Stimulated activated CD8-positive, alpha-beta memory T cell treated with anti-CD3 and anti-CD28 coated beads, Interleukin-2, amount 100 ng/mL, for 48 hours (primary cell): ENCODE measurements at regions not wholly inside any gene's neighbourhood (a gene's known extent, or its start where the extent isn't known, plus 50 kb on each side); places are given as distances from the start of the nearest gene placed in this dataset.
"Not testable (repeated sequence)": the region's sequence is repeated elsewhere in the genome, so short reads cannot be mapped to it uniquely, and the experiment has no call there.

Experiments used
- DNase-seq, 2 donors: peaks; one replicate each; pipeline ENCODE4 v3.0.0-alpha.2; 2020; ENCODE audit warnings: low read depth in 2 of 2

GRCh38 chr1:143611159-143611558, 360.6 kb downstream of the FAM72C start:
- no peak for DNase-seq

GRCh38 chr1:143610196-143610595, 361.6 kb downstream of the FAM72C start:
- DNase-seq, result no peak

DNA sequence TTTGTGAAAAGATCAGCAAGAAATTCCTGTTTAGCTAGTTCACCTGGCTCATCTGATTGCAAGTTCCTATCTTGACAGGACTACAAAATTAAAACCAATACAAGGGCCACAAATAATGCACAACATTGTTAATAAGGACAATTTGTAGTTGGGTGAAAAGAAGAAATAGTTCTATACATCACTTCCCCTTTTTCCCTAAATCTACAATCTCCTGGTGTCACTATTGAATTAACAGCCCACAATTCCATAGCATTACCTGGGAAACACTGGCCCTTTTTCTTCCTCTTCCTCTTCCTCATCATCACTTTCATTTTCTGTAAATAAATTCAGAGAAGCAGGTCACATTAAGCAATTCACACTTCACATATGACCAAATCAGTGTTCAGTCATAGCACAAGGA, 366.9 kb downstream of the FAM72C start:
- DNase-seq, result no peak

- DNase-seq, result no peak
These were observed 387.3 kb downstream of the FAM72C start for GRCh38 chr1:143584508-143584907.

DNA sequence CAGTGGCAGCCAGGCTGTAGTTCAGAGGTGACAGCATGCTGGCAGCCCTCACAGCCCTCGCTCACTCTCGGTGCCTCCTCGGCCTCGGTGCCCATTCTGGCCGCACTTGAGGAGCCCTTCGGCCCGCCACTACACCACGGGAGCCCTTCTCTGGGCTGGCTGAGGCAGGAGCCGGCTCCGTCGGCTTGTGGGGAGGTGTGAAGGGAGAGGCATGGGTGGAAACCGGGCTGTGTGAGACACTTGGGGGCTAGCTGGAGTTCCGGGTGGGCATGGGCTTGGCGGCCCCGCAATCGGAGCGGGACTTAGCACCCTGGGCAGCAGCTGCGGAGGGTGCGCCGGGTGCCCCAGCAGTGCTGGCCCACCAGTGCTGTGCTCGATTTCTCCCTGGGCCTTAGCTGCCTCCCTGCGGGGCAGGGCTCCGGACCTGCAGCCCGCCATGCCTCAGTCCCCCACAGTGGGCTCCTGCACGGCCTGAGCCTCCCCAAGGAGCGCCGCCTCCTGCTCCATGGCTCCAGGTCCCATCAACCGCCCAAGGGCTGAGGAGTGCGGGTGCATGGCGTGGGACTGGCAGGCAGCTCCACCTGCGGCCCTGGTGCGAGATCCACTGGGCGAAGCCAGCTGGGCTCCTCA, 396.8 kb downstream of the FAM72C start:
- DNase-seq, result no peak

DNA sequence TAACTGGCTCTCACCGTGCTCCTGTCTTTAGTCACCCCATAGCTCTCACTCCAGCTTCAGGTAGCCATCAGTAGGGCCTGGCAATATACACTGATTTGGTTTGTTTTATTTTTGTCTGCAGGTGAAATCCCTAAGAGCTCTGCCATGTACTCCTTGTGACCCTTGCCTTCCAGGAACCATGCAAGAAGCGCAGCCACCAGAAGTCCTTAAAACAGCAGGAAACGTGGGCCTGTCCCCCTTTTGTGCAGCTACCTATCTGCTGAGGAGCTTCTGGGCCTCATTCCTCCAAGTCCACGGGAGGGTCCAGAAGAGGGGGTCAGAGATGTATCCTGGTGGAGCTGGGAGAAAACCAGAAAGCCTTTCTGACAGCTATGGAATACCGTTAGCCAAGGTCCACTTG, 399.1 kb downstream of the FAM72C start:
- not testable (repeated sequence) for DNase-seq

DNA sequence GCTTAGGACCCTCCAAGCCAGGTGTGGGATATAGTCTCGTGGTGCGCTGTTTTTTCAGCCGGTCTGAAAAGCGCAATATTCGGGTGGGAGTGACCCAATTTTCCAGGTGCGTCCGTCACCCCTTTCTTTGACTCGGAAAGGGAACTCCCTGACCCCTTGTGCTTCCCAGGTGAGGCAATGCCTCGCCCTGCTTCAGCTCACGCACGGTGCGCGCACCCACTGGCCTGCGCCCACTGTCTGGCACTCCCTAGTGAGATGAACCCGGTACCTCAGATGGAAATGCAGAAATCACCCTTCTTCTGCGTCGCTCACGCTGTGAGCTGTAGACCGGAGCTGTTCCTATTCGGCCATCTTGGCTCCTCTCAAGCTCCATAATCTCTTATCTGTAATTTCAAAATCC, 408.0 kb downstream of the FAM72C start:
- DNase-seq, result not testable (repeated sequence)

DNA sequence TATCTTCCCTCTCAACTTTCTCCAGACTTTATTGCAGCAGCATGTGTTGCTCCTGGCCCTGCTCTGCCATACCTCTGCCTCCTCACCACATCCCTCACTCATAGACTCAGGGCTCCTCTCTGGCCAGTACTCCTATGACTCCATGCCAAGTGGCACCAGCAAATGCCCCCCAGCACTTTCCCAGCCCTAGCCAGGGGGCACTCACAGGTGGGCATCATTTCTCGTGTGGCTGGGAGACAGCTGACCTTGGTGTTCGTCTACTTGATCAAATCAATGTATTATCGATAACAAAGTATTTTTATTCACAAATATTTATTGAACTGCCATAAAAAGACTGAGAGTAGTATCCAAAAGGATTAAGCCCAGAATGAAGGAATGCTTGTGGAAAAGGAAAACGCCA, 418.2 kb downstream of the FAM72C start:
- DNase-seq, result no peak

DNA sequence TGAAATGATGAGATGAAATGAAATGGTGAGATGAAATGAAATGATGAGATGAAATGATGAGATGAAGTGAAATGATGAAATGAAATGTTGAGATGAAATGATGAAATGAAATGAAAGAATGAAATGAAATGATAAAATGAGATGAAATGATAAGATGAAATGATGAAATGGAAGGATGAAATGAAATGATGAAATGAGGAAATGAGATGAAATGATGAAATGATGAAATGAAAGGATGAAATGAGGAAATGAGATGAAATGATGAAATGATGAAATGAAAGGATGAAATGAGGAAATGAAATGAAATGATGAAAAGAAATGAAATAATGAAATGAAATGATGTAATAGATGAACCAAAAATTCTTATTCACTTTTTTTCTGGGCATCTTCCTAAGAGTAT, 467.1 kb downstream of the FAM72C start:
- DNase-seq, result not testable (repeated sequence)

- not testable (repeated sequence) for DNase-seq
These were observed 467.7 kb downstream of the FAM72C start for GRCh38 chr1:143504080-143504479.

DNA sequence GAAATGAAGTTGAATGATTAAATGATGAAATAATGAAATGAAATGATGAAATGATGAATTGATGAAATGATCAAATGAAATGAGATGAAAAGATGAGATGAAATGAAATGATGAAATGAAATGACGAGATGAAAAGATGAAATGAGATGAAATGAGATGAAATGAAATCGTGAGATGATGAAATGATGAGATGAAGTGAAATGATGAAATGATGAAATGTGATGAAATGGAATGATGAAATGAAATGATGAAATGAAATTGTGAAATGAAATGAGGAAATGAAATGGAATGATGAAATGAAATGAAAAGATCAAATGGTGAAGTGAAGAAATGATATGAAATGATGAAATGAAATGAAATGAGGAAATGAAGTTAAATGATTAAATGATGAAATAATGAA, 468.7 kb downstream of the FAM72C start:
- not testable (repeated sequence) for DNase-seq

- DNase-seq, result not testable (repeated sequence)
These were observed 469.7 kb downstream of the FAM72C start for GRCh38 chr1:143502038-143502437.

GRCh38 chr1:143498059-143498749, 473.6 kb downstream of the FAM72C start:
- not testable (repeated sequence) for DNase-seq

- no peak for DNase-seq
These were observed 474.4 kb downstream of the FAM72C start for GRCh38 chr1:143497374-143497747.

GRCh38 chr1:143496526-143497373, 475.0 kb downstream of the FAM72C start:
- DNase-seq, result not testable (repeated sequence)
